HepG2 (cell line): ENCODE measurements at regions not wholly inside any gene's neighbourhood (a gene's known extent, or its start where the extent isn't known, plus 50 kb on each side); places are given as distances from the start of the nearest gene placed in this dataset.
"Not testable (repeated sequence)": the region's sequence is repeated elsewhere in the genome, so short reads cannot be mapped to it uniquely, and the experiment has no call there.

Experiments
- CHD4 ChIP-seq: fragments of 200-600 bp; sonication (generic); IDR thresholded peaks from 2 replicates; pipeline ENCODE4 v1.7.0; 2017; ENCODE audit warnings: mild to moderate bottlenecking, low read length, borderline replicate concordance
- ELK4 ChIP-seq: sonication (generic); formaldehyde crosslinking; IDR thresholded peaks from 2 replicates; pipeline ENCODE4 v1.9.0; 2021; ENCODE audit warnings: missing genetic modification reagents, borderline replicate concordance
- MAFG ChIP-seq: sonication (generic); formaldehyde crosslinking; IDR thresholded peaks from 2 replicates; pipeline ENCODE4 v1.5.1; 2020; ENCODE audit warnings: mild to moderate bottlenecking, missing genetic modification reagents
- NCOR1 ChIP-seq: fragments of 200-600 bp; sonication (generic); IDR thresholded peaks from 2 replicates; pipeline ENCODE4 v1.7.0; 2017; ENCODE audit warnings: antibody characterized with exemption, low read length, borderline replicate concordance
- POLR2A ChIP-seq, 2 experiments: IDR thresholded peaks; 2 replicates each; pipeline ENCODE4 v1.6.1; 2011; ENCODE audit warnings: low read depth in 2 of 2, low read length in 2 of 2, mild to moderate bottlenecking in 1 of 2, moderate library complexity in 1 of 2; ENCODE audit not compliant: insufficient read depth in 1 of 2
- POLR2AphosphoS5 ChIP-seq: IDR thresholded peaks from 2 replicates; pipeline ENCODE4 v1.6.1; 2012; ENCODE audit warnings: low read depth, low read length
- ZNF362 ChIP-seq: sonication (generic); formaldehyde crosslinking; IDR thresholded peaks from 2 replicates; pipeline ENCODE4 v1.4.0; 2020; ENCODE audit warnings: missing genetic modification reagents, mild to moderate bottlenecking, borderline replicate concordance
- TF ChIP-seq, protein P1 (sequence below): sonication (generic); formaldehyde crosslinking; IDR thresholded peaks from 2 replicates; pipeline ENCODE4 v1.5.1; 2020; ENCODE audit warnings: mild to moderate bottlenecking, missing genetic modification reagents

GRCh38 chr2:158869609-158870008 lies 74.5 kb downstream of the DAPL1 start:
- TF ChIP-seq POLR2AphosphoS5; POLR2A (IDR thresholded peaks at IDR 0.05; ENCODE audit: insufficient read depth in 1 of 2, low read depth in 2 of 2, low read length in 2 of 2); NCOR1; MAFG (CRISPR knock-in tag); ZNF362 (CRISPR knock-in tag); ELK4 (CRISPR knock-in tag); CHD4: not testable (repeated sequence)
- TF ChIP-seq, protein P1, sequence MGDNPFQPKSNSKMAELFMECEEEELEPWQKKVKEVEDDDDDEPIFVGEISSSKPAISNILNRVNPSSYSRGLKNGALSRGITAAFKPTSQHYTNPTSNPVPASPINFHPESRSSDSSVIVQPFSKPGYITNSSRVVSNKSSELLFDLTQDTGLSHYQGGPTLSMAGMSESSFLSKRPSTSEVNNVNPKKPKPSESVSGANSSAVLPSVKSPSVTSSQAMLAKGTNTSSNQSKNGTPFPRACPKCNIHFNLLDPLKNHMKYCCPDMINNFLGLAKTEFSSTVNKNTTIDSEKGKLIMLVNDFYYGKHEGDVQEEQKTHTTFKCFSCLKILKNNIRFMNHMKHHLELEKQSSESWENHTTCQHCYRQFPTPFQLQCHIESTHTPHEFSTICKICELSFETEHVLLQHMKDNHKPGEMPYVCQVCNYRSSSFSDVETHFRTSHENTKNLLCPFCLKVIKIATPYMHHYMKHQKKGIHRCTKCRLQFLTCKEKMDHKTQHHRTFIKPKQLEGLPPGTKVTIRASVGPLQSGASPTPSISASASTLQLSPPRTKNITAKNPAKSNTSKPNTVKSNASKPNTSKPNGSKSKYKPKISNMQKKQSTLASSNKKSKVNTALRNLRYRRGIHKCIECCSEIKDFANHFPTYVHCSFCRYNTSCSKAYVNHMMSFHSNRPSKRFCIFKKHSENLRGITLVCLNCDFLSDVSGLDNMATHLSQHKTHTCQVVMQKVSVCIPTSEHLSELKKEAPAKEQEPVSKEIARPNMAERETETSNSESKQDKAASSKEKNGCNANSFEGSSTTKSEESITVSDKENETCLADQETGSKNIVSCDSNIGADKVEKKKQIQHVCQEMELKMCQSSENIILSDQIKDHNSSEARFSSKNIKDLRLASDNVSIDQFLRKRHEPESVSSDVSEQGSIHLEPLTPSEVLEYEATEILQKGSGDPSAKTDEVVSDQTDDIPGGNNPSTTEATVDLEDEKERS (CRISPR knock-in tag): not testable (repeated sequence)
